Transverse colon (tissue), 4 donors: ENCODE measurements at regions not wholly inside any gene's neighbourhood (a gene's known extent, or its start where the extent isn't known, plus 50 kb on each side); places are given as distances from the start of the nearest gene placed in this dataset.

Experiments
- EP300 ChIP-seq: sonication (generic); formaldehyde crosslinking; IDR thresholded peaks from one replicate; pipeline ENCODE4 v1.6.1; 2017; ENCODE audit warnings: antibody characterized with exemption, low read depth
- POLR2A ChIP-seq: fragments of 450-650 bp; IDR thresholded peaks from one replicate; pipeline ENCODE4 v1.6.1; 2016; ENCODE audit warnings: antibody characterized with exemption, mild to moderate bottlenecking, moderate library complexity
- POLR2AphosphoS5 ChIP-seq, 3 donors: sonication (generic); formaldehyde crosslinking; IDR thresholded peaks; one replicate each; pipeline ENCODE4 v1.6.1; 2016; ENCODE audit warnings: antibody characterized with exemption in 3 of 3
- TF ChIP-seq, protein P1 (sequence below), 5 experiments: fragments of 200-600 bp in 3 of 5; fragments of 450-650 bp in 2 of 5; sonication (generic) in 3 of 5; IDR thresholded peaks; 1 replicate in 2 of 5; 2 replicates in 3 of 5; pipeline ENCODE4 v1.5.1; 2016 to 2017; ENCODE audit warnings: antibody characterized with exemption in 5 of 5, inconsistent platforms in 3 of 5, mild to moderate bottlenecking in 2 of 5, moderate library complexity in 1 of 5

DNA sequence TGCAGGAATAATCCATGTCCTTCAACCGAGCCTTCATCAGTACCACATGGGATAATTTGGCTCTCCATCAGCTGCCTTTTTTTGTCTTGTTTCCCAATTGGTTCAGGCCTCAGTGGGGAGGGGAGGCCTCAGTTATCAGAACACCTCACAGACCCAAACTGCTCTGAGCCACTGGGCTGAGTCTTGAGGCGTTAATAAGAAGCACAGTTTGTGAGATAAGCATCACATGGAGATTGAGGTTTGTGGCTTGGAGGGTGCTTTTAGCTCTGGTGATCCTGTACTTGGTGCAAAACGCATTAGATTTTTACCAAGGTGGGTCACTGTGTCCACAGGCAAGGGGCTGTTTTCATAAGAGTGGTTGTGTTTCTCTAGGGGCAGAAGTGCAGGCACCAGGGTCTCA, 82.8 kb upstream of the HPF1 start:
- TF ChIP-seq, protein P1, sequence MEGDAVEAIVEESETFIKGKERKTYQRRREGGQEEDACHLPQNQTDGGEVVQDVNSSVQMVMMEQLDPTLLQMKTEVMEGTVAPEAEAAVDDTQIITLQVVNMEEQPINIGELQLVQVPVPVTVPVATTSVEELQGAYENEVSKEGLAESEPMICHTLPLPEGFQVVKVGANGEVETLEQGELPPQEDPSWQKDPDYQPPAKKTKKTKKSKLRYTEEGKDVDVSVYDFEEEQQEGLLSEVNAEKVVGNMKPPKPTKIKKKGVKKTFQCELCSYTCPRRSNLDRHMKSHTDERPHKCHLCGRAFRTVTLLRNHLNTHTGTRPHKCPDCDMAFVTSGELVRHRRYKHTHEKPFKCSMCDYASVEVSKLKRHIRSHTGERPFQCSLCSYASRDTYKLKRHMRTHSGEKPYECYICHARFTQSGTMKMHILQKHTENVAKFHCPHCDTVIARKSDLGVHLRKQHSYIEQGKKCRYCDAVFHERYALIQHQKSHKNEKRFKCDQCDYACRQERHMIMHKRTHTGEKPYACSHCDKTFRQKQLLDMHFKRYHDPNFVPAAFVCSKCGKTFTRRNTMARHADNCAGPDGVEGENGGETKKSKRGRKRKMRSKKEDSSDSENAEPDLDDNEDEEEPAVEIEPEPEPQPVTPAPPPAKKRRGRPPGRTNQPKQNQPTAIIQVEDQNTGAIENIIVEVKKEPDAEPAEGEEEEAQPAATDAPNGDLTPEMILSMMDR (IDR thresholded peaks at IDR 0.05): no peak
- TF ChIP-seq EP300 (no peak), POLR2A (no peak), POLR2AphosphoS5 (IDR thresholded peaks at IDR 0.05) (no peak)
